CD4-positive, alpha-beta T cell treated with Interleukin-6 at 100 ng/mL for 8 hours (primary cell): ENCODE measurements at regions not wholly inside any gene's neighbourhood (a gene's known extent, or its start where the extent isn't known, plus 50 kb on each side); places are given as distances from the start of the nearest gene placed in this dataset.

Experiments used
- DNase-seq: peaks from one replicate; pipeline ENCODE4 v3.0.0-alpha.2; 2020; ENCODE audit warnings: mixed read lengths, low spot score

- no peak for DNase-seq
These were observed 240.5 kb upstream of the DAAM1 start for GRCh38 chr14:58947814-58948445.

DNA sequence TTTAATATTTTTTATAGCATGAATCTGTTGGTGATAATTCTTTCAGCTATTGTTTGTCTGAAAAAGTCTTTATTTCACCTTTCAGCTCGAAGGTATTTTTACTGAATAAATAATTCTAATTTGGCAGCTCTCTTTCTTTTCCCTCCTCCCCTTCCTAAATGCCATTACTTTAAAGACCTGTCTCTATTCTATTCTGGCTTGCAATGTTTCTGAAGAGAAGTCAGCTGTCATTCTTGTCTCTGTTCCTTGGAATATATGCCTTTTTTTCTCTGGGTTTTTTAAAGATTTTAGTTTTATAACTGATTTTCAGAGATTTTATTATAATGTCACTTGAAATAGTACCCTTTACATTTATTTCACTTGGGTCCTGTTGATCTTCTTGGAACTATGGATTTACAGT lies 237.9 kb upstream of the DAAM1 start:
- no peak for DNase-seq

DNA sequence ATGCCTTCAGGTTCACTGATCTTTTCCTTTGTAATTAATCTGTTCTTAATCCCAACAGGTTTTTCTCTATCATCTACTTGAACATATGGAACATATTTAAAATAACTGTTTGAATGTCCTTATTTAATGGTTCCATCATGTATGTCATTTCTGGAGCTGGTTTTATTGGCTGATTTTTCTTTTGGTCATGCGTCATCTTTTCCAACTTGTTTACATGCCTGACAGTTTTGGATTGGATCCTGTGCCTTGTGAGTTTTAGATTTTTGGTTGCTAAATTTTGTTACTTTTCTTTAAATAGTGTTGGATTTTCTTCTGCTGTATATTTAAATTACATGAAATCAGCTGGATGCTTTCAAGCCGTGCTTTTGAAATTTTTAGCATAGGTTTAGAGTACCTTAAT lies 237.3 kb upstream of the DAAM1 start:
- no peak for DNase-seq

GRCh38 chr14:58954052-58954451 lies 234.4 kb upstream of the DAAM1 start:
- no peak for DNase-seq

- no peak for DNase-seq
These were observed 233.3 kb upstream of the DAAM1 start for GRCh38 chr14:58954901-58955861.

- DNase-seq: no peak
These were observed 227.3 kb upstream of the DAAM1 start for GRCh38 chr14:58961045-58961731.

GRCh38 chr14:58963873-58964597 lies 224.4 kb upstream of the DAAM1 start:
- no peak for DNase-seq

DNA sequence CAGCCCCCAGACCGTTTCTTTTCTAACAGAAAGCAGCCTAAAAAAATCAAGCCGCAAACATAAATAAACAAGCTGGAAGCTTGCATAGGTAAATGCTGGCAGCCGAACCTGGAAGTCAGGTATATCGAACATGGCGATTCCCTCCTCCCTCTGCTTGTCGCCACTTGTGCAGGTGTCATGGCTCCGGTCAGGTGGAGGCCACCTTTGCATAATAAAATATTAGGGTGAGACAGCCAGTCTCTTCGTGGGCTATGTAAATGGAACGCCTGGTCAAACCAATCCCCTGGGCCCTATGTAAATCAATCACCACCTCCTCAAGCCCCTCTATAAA lies 223.9 kb upstream of the DAAM1 start:
- DNase-seq: no peak

GRCh38 chr14:58965601-58966000 lies 222.9 kb upstream of the DAAM1 start:
- DNase-seq: no peak

DNA sequence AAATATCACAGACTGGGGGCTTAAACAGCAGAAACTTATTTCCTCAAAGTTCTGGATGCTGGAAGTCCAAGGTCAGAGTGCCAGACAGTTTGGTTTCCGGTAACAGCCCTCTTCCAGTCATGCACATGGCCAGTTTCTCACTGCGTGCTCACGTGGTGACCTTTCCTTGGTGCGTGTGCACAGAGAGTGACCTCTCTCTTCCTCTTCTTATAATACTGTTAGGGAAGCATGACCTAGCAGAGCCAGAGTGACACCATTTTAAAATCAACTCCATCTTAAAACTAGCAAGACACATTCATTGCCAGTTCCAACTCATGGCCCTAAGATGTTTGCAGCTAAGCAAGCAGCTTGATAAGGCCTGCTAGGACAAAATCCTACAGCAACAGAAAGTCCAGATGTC lies 221.5 kb upstream of the DAAM1 start:
- no peak for DNase-seq

DNA sequence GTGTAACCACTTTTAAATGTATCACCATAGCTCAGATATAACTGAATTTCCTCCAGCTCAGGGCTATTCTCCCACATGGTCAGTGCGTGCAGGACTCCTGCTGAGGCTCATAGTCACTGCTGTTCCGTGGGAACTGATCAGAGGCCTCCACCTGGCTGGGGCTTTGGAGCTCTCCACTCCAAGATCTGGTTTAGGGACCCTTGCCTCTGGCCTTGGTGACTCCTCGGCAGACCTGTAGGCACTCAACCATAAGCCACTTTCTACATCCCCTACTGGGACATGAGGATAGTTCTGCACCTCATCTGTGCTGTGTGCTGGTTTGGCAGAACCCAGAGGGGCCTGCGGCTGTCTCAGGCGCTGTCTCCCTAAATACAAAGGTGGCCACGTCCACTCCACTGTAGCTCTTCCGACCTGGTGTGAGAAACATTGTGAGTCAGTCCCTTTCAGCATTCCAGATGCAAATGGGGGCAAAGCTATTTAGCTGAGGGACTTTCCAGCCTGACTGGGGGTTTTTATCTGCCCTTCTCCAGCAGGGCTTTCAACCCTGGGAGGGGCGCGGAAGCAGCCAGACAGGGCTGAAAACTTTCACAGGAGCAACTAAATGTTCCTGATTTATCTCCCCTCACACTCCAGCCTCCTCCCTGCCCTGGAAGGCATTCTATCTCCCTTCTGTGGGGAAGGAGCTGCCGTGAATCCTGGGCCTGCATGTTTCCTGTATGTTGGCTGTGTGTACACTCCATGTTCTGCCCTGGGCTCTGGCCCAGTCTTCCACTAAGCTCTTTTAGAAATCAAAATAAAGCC lies 218.3 kb upstream of the DAAM1 start:
- DNase-seq: no peak

GRCh38 chr14:58972233-58973017 lies 216.0 kb upstream of the DAAM1 start:
- DNase-seq: no peak

DNA sequence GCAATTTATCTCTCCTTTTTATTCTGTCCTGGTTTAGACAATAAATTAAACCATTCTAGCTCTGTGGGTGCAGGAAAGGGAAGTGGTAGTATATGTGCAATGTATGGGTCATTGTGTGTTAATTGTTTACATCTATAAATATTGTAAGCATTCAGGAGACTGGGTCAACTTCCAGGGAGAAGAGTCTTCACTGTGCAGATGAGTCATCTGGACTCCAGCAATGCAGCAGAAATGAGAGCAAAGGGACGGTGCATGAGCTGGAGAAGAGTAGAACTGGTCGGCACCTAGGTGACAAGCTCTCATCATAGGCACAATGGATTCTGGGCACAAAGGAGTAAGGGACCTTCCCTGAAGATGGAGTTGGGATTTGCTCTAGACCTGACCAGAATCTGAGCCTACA lies 211.1 kb upstream of the DAAM1 start:
- DNase-seq: no peak

GRCh38 chr14:58978343-58978742 lies 210.1 kb upstream of the DAAM1 start:
- no peak for DNase-seq

- DNase-seq: no peak
These were observed 209.1 kb upstream of the DAAM1 start for GRCh38 chr14:58979325-58979724.

DNA sequence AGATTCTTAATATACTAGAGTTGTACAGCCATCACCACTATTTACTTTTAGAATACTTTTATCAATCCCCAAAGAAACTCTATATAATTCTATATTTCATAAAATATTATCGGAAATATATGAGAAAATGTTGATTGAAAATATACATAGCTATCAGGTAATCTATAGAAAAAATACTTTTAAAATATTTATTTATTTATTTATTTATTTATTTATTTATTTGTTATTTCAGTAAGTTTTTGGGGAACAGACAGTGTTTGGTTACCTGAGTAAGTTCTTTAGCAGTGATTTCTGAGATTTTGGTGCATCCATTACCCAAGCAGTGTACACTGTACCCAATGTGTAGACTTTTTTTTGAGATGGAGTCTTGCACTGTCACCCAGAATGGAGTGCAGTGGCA lies 206.6 kb upstream of the DAAM1 start:
- DNase-seq: no peak

- no peak for DNase-seq
These were observed 202.7 kb upstream of the DAAM1 start for GRCh38 chr14:58985786-58986185.

- DNase-seq: no peak
These were observed 200.9 kb upstream of the DAAM1 start for GRCh38 chr14:58987591-58987990.

GRCh38 chr14:58992935-58993334 lies 195.5 kb upstream of the DAAM1 start:
- DNase-seq: no peak

DNA sequence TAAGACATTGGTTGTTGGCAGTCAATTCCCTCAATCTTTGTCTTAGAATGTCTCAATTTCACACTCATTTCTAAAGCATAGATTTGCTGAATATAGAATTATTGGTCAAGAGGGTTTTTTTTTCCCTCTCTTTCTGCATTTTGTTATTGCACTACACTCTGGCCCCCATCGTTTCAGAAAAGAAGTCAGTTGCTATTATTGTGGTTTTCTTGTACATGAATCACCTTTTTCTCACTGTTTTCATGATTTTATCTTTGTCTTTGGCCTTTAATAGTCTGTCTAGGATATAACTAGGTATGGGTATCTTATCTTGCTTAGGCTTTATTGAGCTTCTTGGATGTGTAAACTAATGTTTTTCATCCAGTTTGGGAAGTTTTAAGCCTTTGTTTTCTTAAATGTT lies 194.3 kb upstream of the DAAM1 start:
- DNase-seq: no peak

- DNase-seq: no peak
These were observed 184.5 kb upstream of the DAAM1 start for GRCh38 chr14:59004012-59004411.
